ENCODE measurements at regions not wholly inside any gene's neighbourhood (a gene's known extent, or its start where the extent isn't known, plus 50 kb on each side); places are given as distances from the start of the nearest gene placed in this dataset.

DNA sequence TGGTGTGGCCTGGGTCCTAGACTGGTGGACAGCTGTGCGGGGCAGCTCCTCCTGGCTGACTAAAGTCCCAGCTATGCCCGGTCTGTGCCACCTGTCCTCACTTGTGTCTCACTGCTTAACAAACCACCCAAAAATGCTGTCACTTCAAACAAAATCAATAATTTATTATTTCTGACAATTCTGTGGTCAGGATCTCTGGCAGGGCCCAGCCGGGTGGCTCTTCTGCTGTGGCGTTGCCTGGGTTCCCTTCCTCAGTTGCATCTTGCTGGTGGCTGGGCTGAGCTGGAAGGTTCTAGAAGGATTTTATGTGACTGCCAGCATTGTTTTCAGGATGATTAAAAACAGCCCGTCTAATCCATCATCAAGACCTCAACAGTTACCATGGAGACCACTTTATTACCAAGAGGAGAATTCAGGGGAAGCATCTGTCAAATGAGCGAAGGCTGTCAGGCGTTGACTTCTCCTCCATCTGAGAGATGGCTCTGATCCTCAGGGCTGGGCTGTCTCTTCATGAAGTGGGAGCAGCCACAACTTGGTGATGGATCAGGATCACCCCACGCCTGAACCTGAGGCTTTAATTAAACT is 280.6 kb upstream of the SFSWAP start:
- TF ChIP-seq, protein P1, sequence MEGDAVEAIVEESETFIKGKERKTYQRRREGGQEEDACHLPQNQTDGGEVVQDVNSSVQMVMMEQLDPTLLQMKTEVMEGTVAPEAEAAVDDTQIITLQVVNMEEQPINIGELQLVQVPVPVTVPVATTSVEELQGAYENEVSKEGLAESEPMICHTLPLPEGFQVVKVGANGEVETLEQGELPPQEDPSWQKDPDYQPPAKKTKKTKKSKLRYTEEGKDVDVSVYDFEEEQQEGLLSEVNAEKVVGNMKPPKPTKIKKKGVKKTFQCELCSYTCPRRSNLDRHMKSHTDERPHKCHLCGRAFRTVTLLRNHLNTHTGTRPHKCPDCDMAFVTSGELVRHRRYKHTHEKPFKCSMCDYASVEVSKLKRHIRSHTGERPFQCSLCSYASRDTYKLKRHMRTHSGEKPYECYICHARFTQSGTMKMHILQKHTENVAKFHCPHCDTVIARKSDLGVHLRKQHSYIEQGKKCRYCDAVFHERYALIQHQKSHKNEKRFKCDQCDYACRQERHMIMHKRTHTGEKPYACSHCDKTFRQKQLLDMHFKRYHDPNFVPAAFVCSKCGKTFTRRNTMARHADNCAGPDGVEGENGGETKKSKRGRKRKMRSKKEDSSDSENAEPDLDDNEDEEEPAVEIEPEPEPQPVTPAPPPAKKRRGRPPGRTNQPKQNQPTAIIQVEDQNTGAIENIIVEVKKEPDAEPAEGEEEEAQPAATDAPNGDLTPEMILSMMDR (optimal IDR thresholded peaks at IDR 0.05 in 1 of 3, IDR thresholded peaks at IDR 0.05 in 1 of 3, conservative IDR thresholded peaks at IDR 0.05 in 1 of 3; ENCODE audit: extremely low read depth in 1 of 3, insufficient read depth in 2 of 3, low read length in 3 of 3) = no peak
- TF ChIP-seq EZH2 (IDR thresholded peaks at IDR 0.05; ENCODE audit: low read length) = no peak

Measured in keratinocyte (primary cell).